ENCODE measurements at regions not wholly inside any gene's neighbourhood (a gene's known extent, or its start where the extent isn't known, plus 50 kb on each side); places are given as distances from the start of the nearest gene placed in this dataset.

GRCh38 chr2:108092886-108093285 is 106.6 kb downstream of the SLC5A7 start:
- H3K4me3 Mint-ChIP-seq (ENCODE audit: unreplicated experiment), result no peak overlapping the region
- H3K36me3 Mint-ChIP-seq (ENCODE audit: low read depth, unreplicated experiment), result peaks cover 9% of the 10 kb centered on the region

DNA sequence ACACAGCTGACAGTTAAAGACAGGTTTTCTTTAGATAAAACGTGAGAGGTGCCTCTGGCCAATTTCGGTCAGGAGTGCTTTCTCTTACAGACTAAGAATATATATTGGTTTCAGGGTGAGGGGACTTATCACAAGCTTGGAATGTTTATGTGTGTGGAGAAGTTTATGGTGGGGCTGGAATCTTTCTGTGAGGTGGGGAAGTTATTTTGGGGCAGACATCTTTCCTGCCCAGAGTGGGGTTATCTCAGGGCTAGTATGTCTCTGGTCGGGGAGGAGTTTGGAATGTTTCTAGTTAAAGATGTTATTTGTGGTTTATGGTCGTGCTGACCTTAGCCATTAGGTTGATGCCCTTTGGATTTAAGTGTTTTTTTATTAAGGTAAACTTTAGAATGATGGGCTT is 115.2 kb downstream of the SLC5A7 start:
- Mint-ChIP-seq H3K4me3 (ENCODE audit: unreplicated experiment) (peak overlapping the region; percentile 73), H3K9me3 (ENCODE audit: unreplicated experiment) (no peaks in the 10 kb centered on the region), H3K27me3 (ENCODE audit: unreplicated experiment) (peaks cover 2% of the 10 kb centered on the region), H3K36me3 (ENCODE audit: low read depth, unreplicated experiment) (peaks cover 13% of the 10 kb centered on the region), H3K4me1 (ENCODE audit: unreplicated experiment) (peaks cover 3% of the 10 kb centered on the region), H3K27ac (ENCODE audit: unreplicated experiment) (no peak overlapping the region)
- no peak for TF ChIP-seq CTCF (IDR thresholded peaks at IDR 0.05; ENCODE audit: unreplicated experiment)
- DNase-seq (ENCODE audit: low spot score), result no peak

More at GRCh38 chr2:108092886-108093285, 106.6 kb downstream of the SLC5A7 start:
- no peaks in the 10 kb centered on the region for H3K27me3 Mint-ChIP-seq (ENCODE audit: unreplicated experiment)
- TF ChIP-seq CTCF (IDR thresholded peaks at IDR 0.05; ENCODE audit: unreplicated experiment), result no peak
- no peak for DNase-seq (ENCODE audit: low spot score)
- H3K27ac Mint-ChIP-seq (ENCODE audit: unreplicated experiment), result no peak overlapping the region
- peaks cover 15% of the 10 kb centered on the region for H3K4me1 Mint-ChIP-seq (ENCODE audit: unreplicated experiment)
- H3K9me3 Mint-ChIP-seq (ENCODE audit: unreplicated experiment), result no peaks in the 10 kb centered on the region

- Mint-ChIP-seq H3K36me3 (ENCODE audit: low read depth, unreplicated experiment) (peaks cover 5% of the 10 kb centered on the region), H3K4me1 (ENCODE audit: unreplicated experiment) (no peaks in the 10 kb centered on the region), H3K27ac (ENCODE audit: unreplicated experiment) (no peak overlapping the region), H3K9me3 (ENCODE audit: unreplicated experiment) (no peaks in the 10 kb centered on the region), H3K27me3 (ENCODE audit: unreplicated experiment) (no peaks in the 10 kb centered on the region), H3K4me3 (ENCODE audit: unreplicated experiment) (no peak overlapping the region)
- TF ChIP-seq CTCF (IDR thresholded peaks at IDR 0.05; ENCODE audit: unreplicated experiment), result no peak
- DNase-seq (ENCODE audit: low spot score), result no peak
Observed at GRCh38 chr2:108106731-108107130, 120.4 kb downstream of the SLC5A7 start.

DNA sequence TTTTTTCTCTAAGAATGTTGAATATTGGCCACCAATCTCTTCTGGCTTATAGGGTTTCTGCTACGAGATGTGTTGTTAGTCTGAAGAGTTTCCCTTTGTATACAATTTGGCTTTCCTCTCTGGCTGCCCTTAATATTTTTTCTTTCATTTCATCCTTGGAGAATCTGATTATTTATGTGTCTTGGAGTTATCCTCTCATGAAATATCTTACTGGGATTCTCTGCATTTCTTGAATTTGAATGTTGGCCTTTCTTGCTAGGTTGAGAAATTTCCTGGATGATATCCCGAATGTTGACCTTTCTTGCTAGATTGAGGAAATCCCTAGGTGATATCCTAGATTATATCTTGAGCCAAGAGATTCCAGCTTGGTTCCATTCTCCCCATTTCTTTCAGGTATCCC is 125.6 kb downstream of the SLC5A7 start:
- H3K9me3 Mint-ChIP-seq (ENCODE audit: unreplicated experiment), result no peaks in the 10 kb centered on the region
- H3K4me3 Mint-ChIP-seq (ENCODE audit: unreplicated experiment), result no peak overlapping the region
- DNase-seq (ENCODE audit: low spot score), result no peak
- H3K27ac Mint-ChIP-seq (ENCODE audit: unreplicated experiment), result no peak overlapping the region
- H3K36me3 Mint-ChIP-seq (ENCODE audit: low read depth, unreplicated experiment), result peaks cover 23% of the 10 kb centered on the region
- H3K4me1 Mint-ChIP-seq (ENCODE audit: unreplicated experiment), result peaks cover 4% of the 10 kb centered on the region
- no peak for TF ChIP-seq CTCF (IDR thresholded peaks at IDR 0.05; ENCODE audit: unreplicated experiment)
- H3K27me3 Mint-ChIP-seq (ENCODE audit: unreplicated experiment), result peaks cover 2% of the 10 kb centered on the region

DNA sequence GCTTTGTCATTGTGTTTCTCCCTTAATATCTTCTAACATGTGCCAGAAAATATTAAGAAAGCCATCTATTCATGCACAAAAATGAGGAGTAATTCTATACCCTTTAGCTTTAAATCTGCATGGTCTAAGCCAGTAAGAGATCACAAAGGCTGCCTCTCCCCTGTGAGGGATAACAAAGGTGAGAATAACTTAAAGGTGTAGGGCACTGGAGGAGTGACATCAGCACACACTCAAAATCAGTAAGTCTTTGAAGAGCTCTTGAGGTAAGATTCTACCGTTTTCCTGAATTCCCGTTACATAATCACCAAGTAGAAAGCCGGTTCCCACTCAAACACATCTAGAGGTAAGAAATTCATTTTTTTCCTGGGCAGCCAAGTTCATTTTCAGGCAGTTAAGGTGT is 123.9 kb upstream of the SULT1C3 start:
- Mint-ChIP-seq H3K36me3 (ENCODE audit: low read depth, unreplicated experiment) (peaks cover 37% of the 10 kb centered on the region), H3K27ac (ENCODE audit: unreplicated experiment) (no peak overlapping the region), H3K9me3 (ENCODE audit: unreplicated experiment) (no peaks in the 10 kb centered on the region), H3K4me3 (ENCODE audit: unreplicated experiment) (no peak overlapping the region), H3K4me1 (ENCODE audit: unreplicated experiment) (peaks cover 4% of the 10 kb centered on the region), H3K27me3 (ENCODE audit: unreplicated experiment) (peaks cover 3% of the 10 kb centered on the region)
- no peak for DNase-seq (ENCODE audit: low spot score)
- no peak for TF ChIP-seq CTCF (IDR thresholded peaks at IDR 0.05; ENCODE audit: unreplicated experiment)

Measured in endothelial cell (in vitro differentiated cells).